Ishikawa (cell line): ENCODE measurements at regions not wholly inside any gene's neighbourhood (a gene's known extent, or its start where the extent isn't known, plus 50 kb on each side); places are given as distances from the start of the nearest gene placed in this dataset.

Experiments
- CEBPB ChIP-seq: IDR thresholded peaks from 2 replicates; pipeline ENCODE4 v1.6.1; 2012
- CREB1 ChIP-seq: IDR thresholded peaks from 2 replicates; pipeline ENCODE4 v1.6.1; 2012; ENCODE audit warnings: low read depth
- EGR1 ChIP-seq: IDR thresholded peaks from 2 replicates; pipeline ENCODE4 v1.6.1; 2012
- EP300 ChIP-seq: IDR thresholded peaks from 2 replicates; pipeline ENCODE4 v1.6.1; 2012; ENCODE audit warnings: borderline replicate concordance
- FOXM1 ChIP-seq: IDR thresholded peaks from 2 replicates; pipeline ENCODE4 v1.6.1; 2012; ENCODE audit warnings: low read depth, borderline replicate concordance
- MAX ChIP-seq: IDR thresholded peaks from 2 replicates; pipeline ENCODE4 v1.6.1; 2012
- NFIC ChIP-seq: IDR thresholded peaks from 2 replicates; pipeline ENCODE4 v1.6.1; 2012
- RAD21 ChIP-seq: IDR thresholded peaks from 2 replicates; pipeline ENCODE4 v1.6.1; 2012; ENCODE audit warnings: low read depth
- TAF1 ChIP-seq: IDR thresholded peaks from 2 replicates; pipeline ENCODE4 v1.6.1; 2012; ENCODE audit warnings: low read depth, mild to moderate bottlenecking
- TCF12 ChIP-seq: IDR thresholded peaks from 2 replicates; pipeline ENCODE4 v1.6.1; 2012; ENCODE audit warnings: low read depth
- TEAD4 ChIP-seq: IDR thresholded peaks from 2 replicates; pipeline ENCODE4 v1.6.1; 2012
- USF1 ChIP-seq: IDR thresholded peaks from 2 replicates; pipeline ENCODE4 v1.6.1; 2012
- YY1 ChIP-seq: IDR thresholded peaks from 2 replicates; pipeline ENCODE4 v1.6.1; 2012; ENCODE audit warnings: low read depth
- ZBTB7A ChIP-seq: IDR thresholded peaks from 2 replicates; pipeline ENCODE4 v1.6.1; 2012; ENCODE audit warnings: low read depth
- TF ChIP-seq, protein P1 (sequence below): IDR thresholded peaks from 2 replicates; pipeline ENCODE4 v1.6.1; 2012; ENCODE audit warnings: low read depth, mild to moderate bottlenecking

DNA sequence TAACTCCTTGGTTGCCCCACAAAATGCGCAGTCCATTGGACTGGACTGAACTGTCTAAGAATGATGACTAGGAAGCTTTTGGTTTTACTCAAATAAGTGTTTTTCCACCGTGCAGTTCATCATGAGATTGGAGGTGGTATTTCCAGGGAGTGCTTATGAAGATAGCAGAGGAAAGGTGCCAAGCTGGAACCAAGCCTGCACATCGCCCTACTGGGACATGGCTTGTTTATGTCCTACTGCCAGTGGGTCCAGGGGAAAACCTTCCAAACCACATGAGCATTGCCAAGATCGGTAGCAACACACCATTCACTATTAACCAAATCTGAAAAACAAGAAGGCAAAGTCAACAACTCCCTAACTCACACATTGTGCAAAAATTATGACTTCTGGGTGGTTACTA lies 54.7 kb upstream of the DSCAM start:
- TF ChIP-seq, protein P1, sequence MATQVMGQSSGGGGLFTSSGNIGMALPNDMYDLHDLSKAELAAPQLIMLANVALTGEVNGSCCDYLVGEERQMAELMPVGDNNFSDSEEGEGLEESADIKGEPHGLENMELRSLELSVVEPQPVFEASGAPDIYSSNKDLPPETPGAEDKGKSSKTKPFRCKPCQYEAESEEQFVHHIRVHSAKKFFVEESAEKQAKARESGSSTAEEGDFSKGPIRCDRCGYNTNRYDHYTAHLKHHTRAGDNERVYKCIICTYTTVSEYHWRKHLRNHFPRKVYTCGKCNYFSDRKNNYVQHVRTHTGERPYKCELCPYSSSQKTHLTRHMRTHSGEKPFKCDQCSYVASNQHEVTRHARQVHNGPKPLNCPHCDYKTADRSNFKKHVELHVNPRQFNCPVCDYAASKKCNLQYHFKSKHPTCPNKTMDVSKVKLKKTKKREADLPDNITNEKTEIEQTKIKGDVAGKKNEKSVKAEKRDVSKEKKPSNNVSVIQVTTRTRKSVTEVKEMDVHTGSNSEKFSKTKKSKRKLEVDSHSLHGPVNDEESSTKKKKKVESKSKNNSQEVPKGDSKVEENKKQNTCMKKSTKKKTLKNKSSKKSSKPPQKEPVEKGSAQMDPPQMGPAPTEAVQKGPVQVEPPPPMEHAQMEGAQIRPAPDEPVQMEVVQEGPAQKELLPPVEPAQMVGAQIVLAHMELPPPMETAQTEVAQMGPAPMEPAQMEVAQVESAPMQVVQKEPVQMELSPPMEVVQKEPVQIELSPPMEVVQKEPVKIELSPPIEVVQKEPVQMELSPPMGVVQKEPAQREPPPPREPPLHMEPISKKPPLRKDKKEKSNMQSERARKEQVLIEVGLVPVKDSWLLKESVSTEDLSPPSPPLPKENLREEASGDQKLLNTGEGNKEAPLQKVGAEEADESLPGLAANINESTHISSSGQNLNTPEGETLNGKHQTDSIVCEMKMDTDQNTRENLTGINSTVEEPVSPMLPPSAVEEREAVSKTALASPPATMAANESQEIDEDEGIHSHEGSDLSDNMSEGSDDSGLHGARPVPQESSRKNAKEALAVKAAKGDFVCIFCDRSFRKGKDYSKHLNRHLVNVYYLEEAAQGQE: no peak
- TF ChIP-seq NFIC: no peak
- TF ChIP-seq EP300: no peak
- no peak for TF ChIP-seq RAD21
- no peak for TF ChIP-seq CEBPB
- TF ChIP-seq USF1: no peak
- no peak for TF ChIP-seq ZBTB7A
- no peak for TF ChIP-seq TAF1
- no peak for TF ChIP-seq TEAD4
- no peak for TF ChIP-seq TCF12

DNA sequence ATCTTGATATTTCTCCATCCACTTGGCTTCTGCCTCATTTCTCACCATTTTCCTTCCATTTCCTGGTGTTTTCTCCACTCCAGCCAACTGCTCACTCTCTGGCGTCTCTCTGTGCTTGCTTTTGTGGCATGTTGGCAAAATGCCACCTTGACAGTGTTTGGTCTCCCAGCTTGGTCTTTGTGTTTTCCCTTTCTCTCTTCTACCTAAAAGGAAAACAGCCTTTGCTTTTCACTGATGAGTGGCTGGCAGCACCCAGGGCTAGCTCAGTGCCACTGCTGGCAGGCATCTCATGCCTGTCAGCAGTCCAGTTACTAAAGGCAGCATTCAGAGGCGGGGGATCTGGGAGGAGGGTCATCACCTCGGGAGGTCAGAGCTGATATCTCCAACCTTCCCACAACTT lies 55.3 kb upstream of the DSCAM start:
- TF ChIP-seq YY1: no peak
- no peak for TF ChIP-seq NFIC
- no peak for TF ChIP-seq TAF1
- no peak for TF ChIP-seq RAD21
- TF ChIP-seq TCF12: no peak
- TF ChIP-seq FOXM1: no peak
- TF ChIP-seq MAX: no peak
- TF ChIP-seq EP300: no peak
- no peak for TF ChIP-seq EGR1
- TF ChIP-seq USF1: no peak
- TF ChIP-seq TEAD4: no peak
- TF ChIP-seq CREB1: no peak
- TF ChIP-seq CEBPB: no peak
- TF ChIP-seq, protein P1: no peak
- TF ChIP-seq ZBTB7A: no peak

DNA sequence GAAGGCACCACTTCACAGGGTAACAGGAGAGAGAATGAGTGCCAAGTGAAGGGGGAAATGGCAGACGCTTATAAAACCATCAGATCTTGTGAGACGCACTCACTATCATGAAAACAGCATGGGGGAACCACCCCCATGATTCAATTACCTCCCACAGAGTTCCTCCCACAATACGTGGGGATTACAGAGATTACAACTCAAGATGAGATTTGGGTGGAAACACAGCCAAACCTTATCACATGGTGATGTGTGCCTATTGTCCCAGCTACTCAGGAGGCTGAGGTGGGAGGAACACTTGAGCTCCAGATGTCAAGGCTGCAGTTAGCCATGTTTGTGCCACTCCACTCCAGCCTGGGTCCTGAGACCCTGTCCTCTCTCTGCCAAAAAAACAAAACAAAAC lies 56.0 kb upstream of the DSCAM start:
- TF ChIP-seq EP300 (no peak), EGR1 (no peak), NFIC (no peak), YY1 (no peak), CEBPB (no peak), USF1 (no peak), TEAD4 (no peak), ZBTB7A (no peak), CREB1 (no peak), TAF1 (no peak), MAX (no peak), TCF12 (no peak), RAD21 (no peak), FOXM1 (no peak)
- TF ChIP-seq, protein P1: no peak

GRCh38 chr21:40905251-40905650 lies 58.3 kb upstream of the DSCAM start:
- TF ChIP-seq CEBPB (no peak), ZBTB7A (no peak), MAX (no peak), YY1 (no peak), TEAD4 (no peak), RAD21 (no peak), NFIC (no peak), CREB1 (no peak), EP300 (no peak), TAF1 (no peak), EGR1 (no peak), FOXM1 (no peak), TCF12 (no peak), USF1 (no peak)
